DOHH2 (cell line): ENCODE measurements at regions not wholly inside any gene's neighbourhood (a gene's known extent, or its start where the extent isn't known, plus 50 kb on each side); places are given as distances from the start of the nearest gene placed in this dataset.

Experiments
- H3F3A ChIP-seq: fragments of 200-600 bp; sonication (generic), shearing (Covaris generic); 2 replicates; pipeline ENCODE4 v1.6.0; 2016; ENCODE audit warnings: antibody characterized with exemption, mild to moderate bottlenecking; ENCODE audit not compliant: control insufficient read depth, insufficient read depth
- H3K27ac ChIP-seq: fragments of 200-600 bp; sonication (generic); 2 replicates; pipeline ENCODE4 v1.5.1; 2014; ENCODE audit warnings: low read depth, mild to moderate bottlenecking, low read length, moderate library complexity
- H3K27me3 ChIP-seq: fragments of 200-600 bp; sonication (generic); 2 replicates; pipeline ENCODE4 v1.6.1; 2014; ENCODE audit warnings: mild to moderate bottlenecking, low read length, mixed read lengths; ENCODE audit not compliant: control insufficient read depth
- H3K36me3 ChIP-seq: fragments of 200-600 bp; sonication (generic); 2 replicates; pipeline ENCODE4 v1.6.1; 2014; ENCODE audit warnings: mild to moderate bottlenecking, low read length, moderate library complexity, mixed read lengths; ENCODE audit not compliant: control insufficient read depth
- H3K4me1 ChIP-seq: fragments of 200-600 bp; sonication (generic); 2 replicates; pipeline ENCODE4 v1.6.1; 2014; ENCODE audit warnings: mild to moderate bottlenecking, low read length, mixed read lengths; ENCODE audit not compliant: control insufficient read depth
- H3K4me2 ChIP-seq: fragments of 200-600 bp; sonication (generic); 2 replicates; pipeline ENCODE4 v1.6.0; 2014; ENCODE audit warnings: mild to moderate bottlenecking, low read length, moderate library complexity
- H3K4me3 ChIP-seq: fragments of 200-600 bp; sonication (generic); 2 replicates; pipeline ENCODE4 v1.5.1; 2014; ENCODE audit warnings: mild to moderate bottlenecking, low read length, mixed read lengths
- H3K79me2 ChIP-seq: fragments of 200-600 bp; sonication (generic); 2 replicates; pipeline ENCODE4 v1.6.1; 2014; ENCODE audit warnings: mild to moderate bottlenecking, low read length, mixed read lengths; ENCODE audit not compliant: control insufficient read depth
- H3K9me2 ChIP-seq: fragments of 200-600 bp; sonication (generic); replicated peaks from 2 replicates; pipeline ENCODE4 v1.6.1; 2014; ENCODE audit warnings: mild to moderate bottlenecking, low read length, mixed read lengths; ENCODE audit not compliant: control insufficient read depth
- H3K9me3 ChIP-seq: fragments of 200-600 bp; sonication (generic); 2 replicates; pipeline ENCODE4 v1.6.1; 2014; ENCODE audit warnings: antibody characterized with exemption, low read length, mixed read lengths; ENCODE audit not compliant: control insufficient read depth, insufficient read depth
- H4K20me1 ChIP-seq: fragments of 200-600 bp; sonication (generic); 2 replicates; pipeline ENCODE4 v1.6.0; 2014; ENCODE audit warnings: low read depth, mild to moderate bottlenecking, antibody characterized with exemption, low read length, moderate library complexity; ENCODE audit not compliant: control insufficient read depth, insufficient read depth
- CTCF ChIP-seq: fragments of 200-600 bp; sonication (generic); IDR thresholded peaks from one replicate; pipeline ENCODE4 v1.5.1; 2014; ENCODE audit warnings: antibody characterized with exemption, mild to moderate bottlenecking, low read depth, low read length; ENCODE audit not compliant: poor library complexity, severe bottlenecking
- EZH2phosphoT487 ChIP-seq: fragments of 200-600 bp; sonication (generic); IDR thresholded peaks from 2 replicates; pipeline ENCODE4 v1.6.1; 2017; ENCODE audit warnings: borderline replicate concordance, mild to moderate bottlenecking, antibody characterized with exemption, low read length, moderate library complexity, mixed read lengths

- Histone ChIP-seq H3K4me3 (no peak overlapping the region), H3K79me2 (no peaks in the 10 kb centered on the region), H3K9me3 (no peaks in the 10 kb centered on the region), H3K4me1 (no peaks in the 10 kb centered on the region), H4K20me1 (no peaks in the 10 kb centered on the region), H3K9me2 (no peaks in the 10 kb centered on the region), H3K36me3 (no peaks in the 10 kb centered on the region), H3K4me2 (no peak overlapping the region), H3K27me3 (no peaks in the 10 kb centered on the region), H3F3A (no peaks in the 10 kb centered on the region), H3K27ac (no peak overlapping the region)
- TF ChIP-seq EZH2phosphoT487 (no peak), CTCF (no peak)
Observed at GRCh38 chr5:164186550-164186949, 681.1 kb downstream of the MAT2B start.

DNA sequence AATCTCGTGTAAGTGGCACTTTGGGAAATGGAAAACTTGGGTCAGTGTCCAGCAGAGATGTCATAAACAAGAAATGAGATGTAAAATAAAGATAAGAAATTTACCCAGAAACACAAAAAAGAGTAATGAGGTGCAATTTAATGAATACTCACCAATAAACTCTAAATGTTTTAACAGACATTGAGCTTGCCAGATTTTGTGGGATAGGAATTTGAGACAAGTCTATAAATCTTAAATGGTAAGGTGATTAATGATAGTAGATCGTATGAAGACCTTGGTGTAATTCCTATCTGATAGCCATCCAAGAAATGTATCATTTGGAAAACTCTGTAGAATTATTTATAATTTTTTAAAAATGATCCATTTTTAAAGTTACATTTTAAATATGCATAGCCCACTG is 682.4 kb downstream of the MAT2B start:
- H3K4me3 ChIP-seq: no peak overlapping the region
- no peaks in the 10 kb centered on the region for H3K9me2 ChIP-seq
- no peaks in the 10 kb centered on the region for H3K4me1 ChIP-seq
- no peaks in the 10 kb centered on the region for H3K36me3 ChIP-seq
- no peaks in the 10 kb centered on the region for H3K79me2 ChIP-seq
- H3K27ac ChIP-seq: no peak overlapping the region
- TF ChIP-seq CTCF (no peak), EZH2phosphoT487 (no peak)
- H3K4me2 ChIP-seq: no peak overlapping the region
- H4K20me1 ChIP-seq: no peaks in the 10 kb centered on the region
- no peaks in the 10 kb centered on the region for H3K9me3 ChIP-seq
- H3K27me3 ChIP-seq: no peaks in the 10 kb centered on the region
- H3F3A ChIP-seq: no peaks in the 10 kb centered on the region

- H3F3A ChIP-seq: no peaks in the 10 kb centered on the region
- H3K4me1 ChIP-seq: no peaks in the 10 kb centered on the region
- no peaks in the 10 kb centered on the region for H3K27me3 ChIP-seq
- H3K36me3 ChIP-seq: no peaks in the 10 kb centered on the region
- H3K4me2 ChIP-seq: no peak overlapping the region
- no peaks in the 10 kb centered on the region for H3K79me2 ChIP-seq
- TF ChIP-seq EZH2phosphoT487: no peak
- TF ChIP-seq CTCF: no peak
- H3K27ac ChIP-seq: no peak overlapping the region
- no peaks in the 10 kb centered on the region for H3K9me2 ChIP-seq
- H4K20me1 ChIP-seq: no peaks in the 10 kb centered on the region
- no peak overlapping the region for H3K4me3 ChIP-seq
- H3K9me3 ChIP-seq: no peaks in the 10 kb centered on the region
Observed at GRCh38 chr5:164188733-164189148, 683.3 kb downstream of the MAT2B start.

- no peaks in the 10 kb centered on the region for H3K27me3 ChIP-seq
- no peak overlapping the region for H3K4me3 ChIP-seq
- H3K36me3 ChIP-seq: no peaks in the 10 kb centered on the region
- H3F3A ChIP-seq: no peaks in the 10 kb centered on the region
- H3K27ac ChIP-seq: no peak overlapping the region
- no peak overlapping the region for H3K4me2 ChIP-seq
- no peaks in the 10 kb centered on the region for H3K79me2 ChIP-seq
- no peaks in the 10 kb centered on the region for H3K4me1 ChIP-seq
- no peaks in the 10 kb centered on the region for H4K20me1 ChIP-seq
- no peaks in the 10 kb centered on the region for H3K9me3 ChIP-seq
- TF ChIP-seq EZH2phosphoT487: no peak
- no peak for TF ChIP-seq CTCF
- no peaks in the 10 kb centered on the region for H3K9me2 ChIP-seq
Observed at GRCh38 chr5:164191240-164191639, 685.8 kb downstream of the MAT2B start.
